ENCODE measurements at regions not wholly inside any gene's neighbourhood (a gene's known extent, or its start where the extent isn't known, plus 50 kb on each side); places are given as distances from the start of the nearest gene placed in this dataset.
A peak's percentile ranks its signal among the peaks of the same experiment; 100 is the strongest.

DNA sequence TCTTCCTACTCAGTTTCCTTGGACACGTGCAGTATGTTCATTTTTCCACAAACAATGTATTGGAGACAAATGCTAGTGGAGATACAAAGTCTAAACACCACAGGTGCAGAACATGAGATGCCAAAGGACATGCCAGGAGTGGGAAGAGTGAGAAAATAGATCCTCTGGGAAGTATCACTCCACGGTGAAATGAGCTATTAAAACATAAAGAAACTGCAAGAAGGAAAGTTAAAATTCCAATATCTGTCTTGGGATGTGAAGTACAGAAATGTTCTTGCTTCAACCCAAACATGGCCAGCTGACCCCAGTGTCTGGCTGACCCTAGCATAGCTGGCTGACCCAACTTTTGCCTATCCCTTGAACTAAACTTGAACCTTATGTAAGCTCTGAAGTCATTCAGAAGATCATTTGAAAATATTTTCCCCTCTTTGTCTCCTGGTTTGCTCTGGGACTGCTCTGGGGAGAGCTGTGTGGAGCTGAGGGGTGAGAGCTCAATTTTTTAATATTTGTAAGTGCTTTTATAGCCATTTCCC lies 59.5 kb downstream of the FZD1 start:
- DNase-seq (ENCODE audit: low read depth in 4 of 4, low spot score in 2 of 4), result no peak

DNA sequence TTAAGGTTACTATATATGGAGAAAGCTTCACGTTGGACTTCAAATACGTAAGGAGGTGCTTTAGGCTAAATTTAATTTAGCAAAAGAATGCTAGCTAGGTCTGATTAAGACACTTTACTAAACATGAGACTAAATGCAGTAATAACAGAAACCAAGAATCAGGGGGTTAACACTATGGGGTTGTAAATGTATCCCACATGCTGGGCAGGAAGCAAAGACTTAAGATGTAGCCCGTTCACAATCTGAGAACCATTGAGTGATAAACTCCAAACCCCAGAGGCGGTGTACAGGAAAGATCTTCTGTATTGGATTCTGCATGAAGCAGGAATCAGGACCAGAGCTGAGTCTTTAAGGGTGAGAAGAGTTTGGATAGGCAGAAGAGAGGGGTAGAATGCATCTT lies 60.4 kb downstream of the FZD1 start:
- no peak for DNase-seq (ENCODE audit: low read depth in 4 of 4, low spot score in 2 of 4)

DNA sequence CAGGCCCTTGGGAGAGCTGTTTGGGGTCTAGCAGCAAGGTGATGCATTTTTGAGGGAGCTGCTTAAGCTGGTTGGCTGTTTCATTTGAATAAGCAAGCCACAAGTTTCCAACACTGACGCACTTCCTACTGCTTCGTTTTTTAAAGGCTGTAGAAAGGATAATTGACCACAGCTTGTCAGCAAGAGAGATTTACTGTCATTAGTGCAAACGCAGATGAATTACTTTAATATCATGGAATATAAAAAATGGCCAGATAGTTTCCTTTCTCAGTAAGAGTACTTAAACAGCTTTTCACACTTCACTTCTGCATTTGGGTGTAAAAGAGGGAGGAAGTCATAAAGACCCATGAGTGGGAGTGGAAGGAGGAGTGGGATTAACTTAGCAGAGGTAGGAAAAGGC lies 61.5 kb downstream of the FZD1 start:
- no peak for DNase-seq (ENCODE audit: low read depth in 4 of 4, low spot score in 2 of 4)

DNA sequence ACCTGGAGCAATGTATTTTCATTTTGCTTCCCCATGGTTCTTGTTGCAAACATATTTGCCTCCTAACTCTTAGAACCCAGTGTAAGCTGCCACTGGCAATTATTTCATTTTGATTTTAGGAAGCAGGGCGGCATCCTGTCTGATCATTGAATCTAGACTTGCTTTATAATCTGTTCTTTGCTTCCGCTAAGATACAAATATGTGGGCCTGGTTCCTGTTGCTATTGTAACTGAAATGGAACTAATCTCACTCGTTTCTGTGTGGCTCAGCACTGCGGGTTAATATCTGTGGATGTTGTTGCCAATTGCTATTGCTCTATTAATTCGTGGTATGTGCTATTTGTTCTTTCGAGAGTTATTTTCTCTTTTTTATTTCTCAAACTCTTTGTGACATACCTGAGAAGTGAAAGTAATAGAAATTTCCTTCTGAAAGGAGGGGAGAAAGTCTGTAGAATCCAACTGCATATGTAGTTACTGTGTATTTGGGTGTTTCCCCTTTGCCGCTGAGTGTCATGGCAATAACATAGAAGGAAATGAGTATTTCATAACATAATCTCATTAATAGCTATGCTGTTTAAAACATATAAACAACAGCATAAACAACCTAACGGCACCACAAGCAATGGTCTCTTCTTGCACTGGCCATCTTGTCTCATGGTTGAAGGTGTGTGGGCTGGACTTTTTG lies 62.4 kb downstream of the FZD1 start:
- no peak for DNase-seq (ENCODE audit: low read depth in 4 of 4, low spot score in 2 of 4)

DNA sequence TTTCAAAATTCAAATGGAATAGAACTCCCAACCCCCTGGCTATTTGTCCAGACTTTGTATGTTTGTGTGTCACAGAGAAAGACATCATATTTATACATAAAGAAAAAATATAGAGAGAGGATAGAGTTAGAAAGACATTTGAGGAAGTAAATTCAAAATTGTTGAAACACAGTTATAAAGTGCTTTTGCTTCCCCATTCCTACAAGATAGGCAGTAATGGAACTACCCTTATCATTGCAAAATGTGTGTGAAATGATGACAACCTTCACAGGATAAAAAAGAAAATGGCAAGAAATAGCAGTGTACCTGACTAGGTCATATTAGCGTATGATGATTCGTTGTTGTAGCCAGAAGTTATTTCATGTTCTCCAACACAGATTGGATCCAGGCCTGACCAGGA lies 63.1 kb downstream of the FZD1 start:
- DNase-seq (ENCODE audit: low read depth in 4 of 4, low spot score in 2 of 4), result no peak

DNA sequence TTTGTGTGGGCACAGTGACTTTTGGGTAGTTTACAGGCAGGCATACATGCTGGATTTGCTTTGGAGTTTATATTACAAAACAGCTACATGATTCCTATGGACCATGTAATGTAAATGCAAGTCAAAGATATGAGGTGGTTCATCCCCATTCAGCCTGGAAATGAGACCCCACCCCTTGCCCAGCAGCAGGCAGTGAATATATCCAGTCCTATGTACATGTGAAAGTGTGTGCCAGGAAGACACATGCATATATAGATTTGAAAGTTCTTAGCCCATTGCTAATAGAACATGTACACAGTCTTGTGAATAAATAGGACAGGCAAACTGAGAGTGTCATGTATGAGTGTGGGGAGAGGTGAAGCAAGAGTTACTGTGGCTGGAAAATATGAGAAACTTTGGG lies 65.3 kb downstream of the FZD1 start:
- DNase-seq (ENCODE audit: low read depth in 4 of 4, low spot score in 2 of 4), result no peak

DNA sequence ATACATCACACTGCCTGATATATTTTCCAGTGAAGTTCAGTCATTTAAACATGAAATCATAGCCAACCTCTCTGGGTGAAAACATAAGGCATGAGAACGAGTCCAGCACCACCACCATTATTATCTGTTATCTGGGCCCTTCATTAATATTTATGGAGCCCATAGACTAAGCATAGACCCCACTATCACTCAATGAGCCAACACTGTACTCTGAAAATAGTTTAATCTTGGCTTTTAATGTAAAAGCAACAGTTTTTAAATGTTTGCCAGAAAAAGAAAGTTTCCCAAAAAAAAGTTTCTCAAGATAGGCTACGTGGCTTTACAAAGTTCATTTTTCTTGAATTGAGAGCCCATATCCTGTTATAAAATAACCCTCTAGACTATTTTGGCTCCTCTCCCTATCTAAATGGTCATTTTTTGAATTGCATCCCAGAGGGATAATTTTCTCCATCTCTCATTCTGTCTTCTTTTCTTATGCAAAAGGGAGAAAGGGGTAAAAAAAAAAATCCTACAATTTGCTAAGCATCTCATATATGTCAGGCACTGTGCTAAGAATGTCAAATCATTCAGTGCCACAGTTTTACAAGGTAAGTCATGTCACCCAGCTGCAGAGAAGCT lies 66.1 kb downstream of the FZD1 start:
- no peak for DNase-seq (ENCODE audit: low read depth in 4 of 4, low spot score in 2 of 4)

DNA sequence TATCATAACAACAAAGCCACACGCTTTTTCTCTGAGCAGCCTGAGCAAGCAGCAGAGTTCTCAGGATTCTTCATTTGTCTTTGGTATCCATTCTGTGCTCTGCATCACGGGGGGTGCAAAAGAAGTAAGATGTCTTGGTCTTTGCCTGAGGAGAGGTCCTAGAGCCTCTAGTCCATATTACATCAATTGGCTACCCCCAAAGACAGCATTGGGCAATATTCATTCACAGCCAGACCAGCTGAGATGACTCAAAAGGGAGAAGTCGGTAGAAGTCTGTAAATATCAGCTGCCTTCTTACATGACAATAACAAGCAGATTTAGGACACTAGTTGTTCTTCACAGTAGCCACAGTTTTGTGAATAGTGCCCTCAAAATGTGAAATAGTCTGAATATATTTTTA lies 66.6 kb downstream of the FZD1 start:
- no peak for DNase-seq (ENCODE audit: low read depth in 4 of 4, low spot score in 2 of 4)

DNA sequence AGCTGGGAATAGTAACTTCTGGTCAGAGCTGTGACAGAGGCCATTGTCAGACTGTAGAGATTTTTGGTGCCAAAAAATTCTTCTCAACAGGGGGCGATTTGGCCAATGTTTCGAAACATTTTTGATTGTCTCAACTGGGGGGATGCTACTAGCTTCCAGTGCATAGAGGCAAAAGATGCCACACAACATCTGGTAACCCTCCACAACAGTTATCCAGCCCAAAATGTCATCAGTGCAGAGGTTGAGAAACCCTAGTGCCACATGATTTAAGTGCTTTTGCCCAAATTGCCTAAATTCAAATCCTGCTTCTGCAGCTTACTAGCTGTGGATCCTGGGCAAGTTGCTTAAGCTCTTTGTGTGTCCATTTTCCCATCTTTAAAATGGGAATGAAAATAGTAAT lies 71.9 kb downstream of the FZD1 start:
- DNase-seq (ENCODE audit: low read depth in 4 of 4, low spot score in 2 of 4), result no peak

DNA sequence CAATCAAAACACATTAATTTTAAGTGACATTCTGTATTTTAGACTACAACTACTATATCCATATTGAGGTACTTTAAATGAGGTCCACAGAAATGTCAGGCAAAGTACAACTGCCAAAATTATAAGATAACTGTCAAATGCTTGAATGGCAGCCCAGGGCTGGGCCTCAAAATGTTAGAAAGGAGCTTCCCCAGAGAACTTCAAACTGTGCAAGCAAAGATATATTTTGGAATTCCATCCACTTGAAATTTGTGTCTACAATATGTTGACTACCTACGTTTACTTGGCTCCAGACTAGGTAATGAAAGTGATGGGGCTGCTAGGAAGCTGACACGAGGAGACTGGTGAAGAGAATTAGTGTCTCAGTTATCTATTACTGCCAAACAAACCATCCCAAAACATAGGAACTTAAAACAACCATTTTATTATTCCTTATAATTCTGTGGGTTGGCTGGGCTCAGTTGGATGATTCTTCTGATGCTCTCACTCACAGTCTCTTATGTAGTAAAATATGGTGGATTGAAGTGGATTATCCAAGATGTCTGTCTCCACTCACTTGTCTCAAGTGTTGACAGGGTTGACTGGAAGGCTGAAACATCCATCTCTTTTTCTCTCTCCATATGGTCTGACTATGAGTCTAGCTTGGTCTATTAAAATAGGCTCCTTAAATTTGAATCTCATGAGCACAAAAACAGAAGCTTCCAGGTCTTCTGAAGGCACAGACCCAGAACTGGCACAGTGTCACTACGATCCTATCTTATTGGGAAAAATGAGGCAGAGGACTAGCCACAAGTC lies 74.2 kb downstream of the FZD1 start:
- no peak for DNase-seq (ENCODE audit: low read depth in 4 of 4, low spot score in 2 of 4)

DNA sequence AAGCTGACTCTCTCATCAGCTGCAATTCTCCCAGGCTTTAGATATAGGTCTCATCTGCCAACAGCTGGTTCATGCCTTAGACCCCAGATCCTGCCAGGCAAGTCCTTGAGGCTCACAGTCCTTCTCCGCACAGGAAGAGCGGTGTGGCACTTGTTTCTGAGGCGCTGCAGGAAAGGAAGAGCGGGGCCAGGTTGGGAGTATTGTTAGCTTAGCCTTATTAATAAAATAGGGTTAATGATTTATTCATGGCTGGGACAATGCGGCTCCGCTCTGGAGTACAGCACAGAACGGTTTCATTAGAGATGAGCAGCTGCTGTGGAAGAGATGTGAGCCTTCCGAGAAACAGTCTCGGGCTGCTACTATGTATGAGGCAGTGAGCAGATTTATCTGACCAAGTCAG lies 78.1 kb downstream of the FZD1 start:
- no peak for DNase-seq (ENCODE audit: low read depth in 4 of 4, low spot score in 2 of 4)

DNA sequence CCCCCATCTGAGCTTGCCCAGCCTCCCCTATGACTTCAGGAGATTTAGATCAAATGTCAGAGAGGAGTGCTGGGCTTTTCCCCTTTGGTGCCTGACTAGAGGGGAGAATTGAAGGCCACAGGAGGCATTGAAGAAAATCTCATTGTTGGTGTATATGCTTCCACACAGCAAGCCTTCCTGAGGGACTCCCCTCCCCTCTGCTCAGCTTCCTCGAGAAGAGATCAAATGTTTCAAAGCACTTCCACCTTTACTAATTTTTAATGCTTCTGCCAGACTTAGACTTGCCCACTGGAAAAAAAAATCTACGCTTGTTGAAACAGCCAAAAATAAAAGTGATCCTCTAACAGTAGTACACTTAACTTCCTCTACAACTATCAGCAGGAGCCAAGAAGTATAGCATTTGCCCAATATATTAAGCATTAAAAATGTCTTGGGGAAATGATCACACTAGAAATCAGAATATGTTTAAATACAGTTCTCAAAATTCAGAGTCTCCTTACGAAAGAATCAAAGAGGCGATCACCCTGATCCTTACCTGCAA lies 79.3 kb downstream of the FZD1 start:
- DNase-seq (ENCODE audit: low read depth in 4 of 4, low spot score in 2 of 4), result no peak

DNA sequence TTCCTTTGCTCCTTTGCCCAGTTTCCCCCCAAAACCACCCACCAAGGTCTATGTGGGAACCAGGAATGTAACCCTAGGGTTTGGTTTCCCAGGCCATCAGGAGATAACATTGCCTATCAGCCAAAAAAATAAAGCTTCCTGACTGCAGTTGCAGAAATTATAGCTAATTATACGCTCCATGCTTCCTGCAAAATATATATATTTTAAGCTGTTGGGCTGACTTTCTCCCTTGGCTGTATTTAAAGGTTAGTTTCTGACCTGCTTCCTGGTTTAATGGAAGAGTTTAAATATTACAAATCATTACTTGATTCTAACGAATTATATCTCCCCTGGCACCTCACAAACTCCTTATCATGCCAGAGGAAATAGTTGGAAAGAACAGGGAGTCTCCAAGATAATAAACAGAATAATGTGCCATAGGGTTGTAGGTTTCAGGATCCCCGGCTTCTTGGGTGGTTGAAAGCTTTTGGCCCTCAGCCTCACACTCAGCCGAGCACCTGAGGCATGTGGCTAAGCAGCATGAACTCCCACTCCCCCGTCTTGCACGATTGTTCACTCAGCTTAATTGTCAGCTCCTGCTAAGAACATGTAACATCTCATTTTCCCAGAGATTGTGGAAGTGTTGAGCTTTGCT lies 79.9 kb downstream of the FZD1 start:
- no peak for DNase-seq (ENCODE audit: low read depth in 4 of 4, low spot score in 2 of 4)

DNA sequence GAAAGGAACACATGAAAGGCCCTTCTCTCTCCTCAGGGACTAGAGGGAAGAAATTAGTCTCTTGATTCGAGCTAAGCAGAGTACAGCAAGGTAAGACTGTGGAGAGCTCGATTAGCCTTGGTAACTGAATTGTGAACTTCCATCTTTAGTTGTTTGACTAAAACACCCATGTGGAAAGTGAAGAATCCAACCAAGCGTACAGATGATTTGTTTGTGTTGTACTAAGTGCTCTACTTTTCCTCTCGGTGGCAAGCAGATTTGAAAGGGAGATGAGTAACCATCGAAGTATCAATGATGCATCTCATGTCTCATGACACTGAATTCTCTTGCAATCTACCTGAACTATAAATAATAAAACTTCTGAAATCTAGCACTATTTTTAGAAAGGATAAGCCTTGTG lies 80.7 kb downstream of the FZD1 start:
- no peak for DNase-seq (ENCODE audit: low read depth in 4 of 4, low spot score in 2 of 4)

DNA sequence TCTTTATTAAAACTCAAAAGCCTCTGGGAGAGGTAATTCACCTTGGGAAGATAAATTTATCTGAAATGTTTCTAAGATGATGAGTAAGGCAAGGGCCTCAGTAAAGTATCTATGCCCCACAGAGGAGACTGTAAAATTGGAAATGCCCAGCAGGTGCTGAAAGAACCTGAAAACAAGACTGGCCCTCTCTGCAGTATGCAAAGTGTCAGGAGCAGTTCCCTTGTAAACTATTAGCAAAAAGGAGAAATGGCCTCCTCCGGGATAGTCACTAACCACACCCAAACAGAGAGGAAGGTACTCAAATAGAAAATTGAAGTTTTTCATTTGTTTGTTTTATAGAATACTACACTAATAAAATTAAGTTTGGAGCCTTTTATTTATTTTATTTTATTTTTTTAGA lies 81.2 kb downstream of the FZD1 start:
- no peak for DNase-seq (ENCODE audit: low read depth in 4 of 4, low spot score in 2 of 4)

DNA sequence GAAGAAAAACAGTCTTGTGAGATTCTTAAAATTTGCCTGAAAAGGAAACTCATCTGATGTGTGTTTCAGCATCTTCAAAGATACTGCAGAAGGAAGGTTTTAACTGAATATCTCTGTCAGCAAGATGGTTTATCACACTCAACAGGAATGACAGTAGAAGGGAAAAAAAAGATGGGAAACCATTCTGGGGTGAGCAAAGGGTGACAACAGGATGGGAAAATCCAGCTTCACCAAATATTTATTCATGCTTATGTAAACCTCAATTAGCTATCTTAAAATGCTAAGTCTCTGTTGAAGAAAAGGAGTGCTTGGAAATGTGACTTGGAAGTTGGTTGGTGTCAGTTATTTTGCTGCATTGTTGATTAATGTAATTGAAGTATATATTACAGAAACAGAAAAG lies 82.2 kb downstream of the FZD1 start:
- no peak for DNase-seq (ENCODE audit: low read depth in 4 of 4, low spot score in 2 of 4)

DNA sequence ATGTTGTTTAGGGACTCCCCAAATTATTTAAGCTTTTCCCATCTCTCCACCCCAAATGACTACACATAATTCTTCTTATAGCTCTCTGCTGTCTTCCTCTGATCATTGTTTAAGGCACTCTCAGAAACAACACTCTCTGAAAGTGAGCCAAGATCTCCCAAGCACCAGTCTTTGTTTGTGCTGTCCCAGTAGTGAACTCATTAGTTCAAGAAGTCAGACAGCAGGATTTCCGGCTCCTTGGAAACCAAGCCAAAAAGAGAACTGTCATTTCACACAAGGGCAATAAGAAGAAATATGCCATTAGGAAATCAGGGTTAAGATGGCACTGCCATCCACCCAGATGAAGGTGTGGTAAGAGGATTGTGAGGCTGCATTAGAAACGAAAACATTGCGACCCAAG lies 83.1 kb downstream of the FZD1 start:
- peak in 1 of 4 donors; percentile 66 for DNase-seq (ENCODE audit: low read depth in 4 of 4, low spot score in 2 of 4)

DNA sequence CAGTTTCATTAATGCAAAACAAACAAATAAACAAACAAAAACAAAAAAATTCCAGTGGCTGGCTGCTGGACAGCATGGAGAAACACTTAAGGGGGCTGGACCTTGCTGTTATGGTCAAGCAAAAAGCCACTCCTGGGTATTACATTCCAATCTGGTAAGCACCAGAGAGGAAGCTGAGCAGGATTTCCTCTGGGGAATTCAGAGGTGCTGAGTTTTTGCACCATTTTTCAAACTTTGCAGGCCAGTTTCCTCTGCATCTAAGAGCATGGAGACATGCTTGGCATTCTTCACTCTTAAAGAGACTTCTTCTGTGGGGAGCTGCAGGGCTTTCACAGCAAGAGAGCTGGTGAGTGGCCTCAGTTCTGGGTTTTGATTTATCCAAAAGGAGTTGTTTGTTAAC lies 84.5 kb downstream of the FZD1 start:
- no peak for DNase-seq (ENCODE audit: low read depth in 4 of 4, low spot score in 2 of 4)

DNA sequence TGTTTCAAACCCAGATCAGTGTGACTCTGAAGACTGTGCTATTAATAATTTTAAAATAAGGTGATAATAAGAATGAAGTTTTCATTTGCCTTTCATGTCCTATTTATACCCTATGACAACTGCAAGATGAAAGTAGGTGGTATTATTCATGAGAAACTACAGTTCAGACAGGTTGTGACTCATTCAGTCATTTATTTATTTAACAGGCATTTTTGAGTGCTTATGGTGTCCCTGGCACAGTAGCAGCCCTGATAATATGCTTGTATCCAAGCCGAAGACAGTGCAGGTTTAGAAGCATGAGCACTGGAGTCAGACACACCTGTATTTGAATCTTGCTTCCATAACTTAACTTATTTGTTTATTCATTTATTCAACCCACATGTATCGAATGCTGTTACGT lies 87.1 kb downstream of the FZD1 start:
- DNase-seq (ENCODE audit: low read depth in 4 of 4, low spot score in 2 of 4), result no peak

DNA sequence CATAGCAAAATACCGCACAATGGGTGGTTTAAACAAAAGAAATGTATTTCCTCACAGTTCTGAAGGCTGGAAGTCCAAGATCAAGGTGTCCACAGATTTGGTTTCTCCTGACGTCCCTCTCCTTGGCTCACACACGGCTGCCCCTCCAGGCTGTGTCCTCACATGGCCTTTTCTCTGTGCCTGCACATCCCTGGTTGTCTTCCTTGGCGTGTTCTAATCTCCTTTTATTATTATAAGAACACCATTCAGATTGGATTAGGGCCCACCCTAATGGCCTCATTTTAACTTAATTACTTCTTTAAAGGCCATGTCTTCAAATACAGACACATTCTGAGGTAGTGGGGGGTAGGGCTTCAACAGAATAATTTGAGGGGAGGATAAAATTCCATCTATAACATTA lies 87.9 kb downstream of the FZD1 start:
- no peak for DNase-seq (ENCODE audit: low read depth in 4 of 4, low spot score in 2 of 4)

DNA sequence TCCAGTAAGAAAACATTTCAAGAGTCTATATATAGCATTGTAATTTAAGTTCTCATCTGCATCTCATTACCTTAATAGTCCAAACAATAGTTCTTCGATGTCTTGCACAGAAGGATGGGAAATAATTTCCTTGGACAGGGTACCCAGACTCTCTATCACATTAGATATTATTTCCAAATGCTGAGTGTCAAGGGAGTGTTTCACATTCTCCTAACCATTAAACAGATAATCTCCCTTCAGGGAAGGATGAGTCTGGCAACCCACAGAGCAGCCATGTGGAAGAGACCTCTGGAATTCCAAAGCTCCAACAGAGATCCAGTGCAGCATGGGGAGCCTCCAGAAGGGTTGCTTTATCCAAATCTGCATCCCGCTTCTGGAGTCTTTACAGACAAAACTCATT lies 89.6 kb downstream of the FZD1 start:
- DNase-seq (ENCODE audit: low read depth in 4 of 4, low spot score in 2 of 4), result no peak
